Fibroblast of villous mesenchyme (primary cell): ENCODE measurements at regions not wholly inside any gene's neighbourhood (a gene's known extent, or its start where the extent isn't known, plus 50 kb on each side); places are given as distances from the start of the nearest gene placed in this dataset.
"Not testable (repeated sequence)": the region's sequence is repeated elsewhere in the genome, so short reads cannot be mapped to it uniquely, and the experiment has no call there.

ENCODE experiments used
- DNase-seq: peaks from one replicate; pipeline ENCODE4 v3.0.0-alpha.2; 2010; ENCODE audit warnings: low read depth
- H3K4me3 ChIP-seq: 2 replicates; pipeline ENCODE4 v1.5.1; 2011; ENCODE audit warnings: low read depth, mild to moderate bottlenecking, low read length
- TF ChIP-seq, protein P1 (sequence below): IDR thresholded peaks from 2 replicates; pipeline ENCODE4 v1.5.1; 2012; ENCODE audit warnings: low read depth, mild to moderate bottlenecking, low read length; ENCODE audit not compliant: insufficient read depth

DNA sequence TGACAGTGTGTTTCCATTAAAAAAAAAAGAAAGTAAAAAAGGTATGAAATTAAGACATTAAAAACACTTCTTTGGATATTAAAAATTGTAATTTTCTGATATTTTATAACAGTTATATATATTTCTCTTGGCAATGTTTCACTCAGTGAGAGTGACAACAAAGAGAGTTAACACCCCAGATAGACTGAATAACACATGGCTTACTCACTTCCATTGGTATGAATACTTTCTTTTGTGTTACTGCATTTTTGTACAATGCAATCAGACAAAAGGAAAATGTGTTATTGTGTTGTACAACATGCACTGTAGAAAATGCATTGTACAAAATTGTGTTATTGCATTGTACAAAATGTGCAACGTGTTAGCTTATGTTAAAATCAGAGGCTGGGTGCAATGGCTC lies 676.6 kb upstream of the AMELY start:
- DNase-seq, H3K4me3 ChIP-seq: not testable (repeated sequence)

DNA sequence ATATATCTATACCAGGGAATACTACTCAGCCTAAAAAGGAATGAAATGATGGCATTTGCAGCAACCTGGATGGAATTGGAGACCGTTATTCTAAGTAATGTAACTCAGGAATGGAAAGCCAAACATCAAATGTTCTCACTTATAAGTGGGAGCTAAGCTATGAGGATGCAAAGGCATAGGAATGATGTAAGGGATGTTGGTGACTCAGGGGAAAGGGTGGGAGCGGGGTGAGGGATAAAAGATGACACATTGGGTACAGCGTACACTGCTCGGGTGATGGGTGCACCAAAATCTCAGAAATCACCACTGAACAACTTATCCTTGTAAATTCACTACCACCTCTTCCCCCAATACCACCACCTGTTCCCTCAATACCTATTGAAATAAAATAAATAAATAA lies 651.0 kb upstream of the AMELY start:
- DNase-seq: no peak
- TF ChIP-seq, protein P1, sequence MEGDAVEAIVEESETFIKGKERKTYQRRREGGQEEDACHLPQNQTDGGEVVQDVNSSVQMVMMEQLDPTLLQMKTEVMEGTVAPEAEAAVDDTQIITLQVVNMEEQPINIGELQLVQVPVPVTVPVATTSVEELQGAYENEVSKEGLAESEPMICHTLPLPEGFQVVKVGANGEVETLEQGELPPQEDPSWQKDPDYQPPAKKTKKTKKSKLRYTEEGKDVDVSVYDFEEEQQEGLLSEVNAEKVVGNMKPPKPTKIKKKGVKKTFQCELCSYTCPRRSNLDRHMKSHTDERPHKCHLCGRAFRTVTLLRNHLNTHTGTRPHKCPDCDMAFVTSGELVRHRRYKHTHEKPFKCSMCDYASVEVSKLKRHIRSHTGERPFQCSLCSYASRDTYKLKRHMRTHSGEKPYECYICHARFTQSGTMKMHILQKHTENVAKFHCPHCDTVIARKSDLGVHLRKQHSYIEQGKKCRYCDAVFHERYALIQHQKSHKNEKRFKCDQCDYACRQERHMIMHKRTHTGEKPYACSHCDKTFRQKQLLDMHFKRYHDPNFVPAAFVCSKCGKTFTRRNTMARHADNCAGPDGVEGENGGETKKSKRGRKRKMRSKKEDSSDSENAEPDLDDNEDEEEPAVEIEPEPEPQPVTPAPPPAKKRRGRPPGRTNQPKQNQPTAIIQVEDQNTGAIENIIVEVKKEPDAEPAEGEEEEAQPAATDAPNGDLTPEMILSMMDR: no peak
- H3K4me3 ChIP-seq: no peak overlapping the region

DNA sequence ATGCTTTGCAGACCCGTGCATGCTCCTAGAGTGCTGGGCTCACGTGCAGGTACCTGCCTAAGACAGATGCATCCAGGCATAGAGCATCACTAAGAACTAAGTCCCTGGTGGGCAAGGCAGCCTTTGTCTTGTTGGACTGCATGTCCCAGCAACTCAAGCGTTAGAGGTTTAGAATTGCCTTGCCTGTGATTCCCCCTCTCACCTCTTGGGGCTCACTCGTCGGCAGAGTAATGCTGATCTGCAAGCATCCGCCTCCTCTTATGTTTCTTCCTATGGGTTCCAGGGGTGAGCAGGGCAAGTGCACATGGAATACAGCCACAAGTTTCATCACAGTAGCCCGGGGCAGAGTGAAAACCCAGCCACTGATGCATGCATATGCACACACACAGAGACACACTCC lies 646.1 kb upstream of the AMELY start:
- H3K4me3 ChIP-seq: no peak overlapping the region
- DNase-seq: peak; percentile 0
- TF ChIP-seq, protein P1: peak; percentile 34

DNA sequence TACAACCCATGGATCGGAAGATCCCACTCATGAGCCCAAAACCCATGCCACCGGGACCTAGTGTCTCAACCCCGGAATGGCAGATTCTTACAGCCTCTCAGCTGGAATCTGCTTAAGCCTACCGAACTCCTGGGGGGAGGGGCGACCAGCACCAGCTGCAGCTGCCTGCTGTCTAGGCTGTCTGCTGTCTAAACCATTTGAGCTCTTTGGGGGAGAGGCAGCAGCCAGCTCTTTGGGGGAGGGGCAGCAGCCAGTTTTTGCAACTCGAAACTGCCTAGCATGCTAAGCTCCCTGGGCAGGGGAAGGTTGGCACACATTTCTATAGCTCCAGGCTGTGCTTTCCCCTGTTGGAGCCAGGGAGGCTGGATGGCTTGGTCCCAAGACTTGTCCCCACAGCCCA lies 643.5 kb upstream of the AMELY start:
- TF ChIP-seq, protein P1: no peak
- no peak overlapping the region for H3K4me3 ChIP-seq
- DNase-seq: peak; percentile 26

DNA sequence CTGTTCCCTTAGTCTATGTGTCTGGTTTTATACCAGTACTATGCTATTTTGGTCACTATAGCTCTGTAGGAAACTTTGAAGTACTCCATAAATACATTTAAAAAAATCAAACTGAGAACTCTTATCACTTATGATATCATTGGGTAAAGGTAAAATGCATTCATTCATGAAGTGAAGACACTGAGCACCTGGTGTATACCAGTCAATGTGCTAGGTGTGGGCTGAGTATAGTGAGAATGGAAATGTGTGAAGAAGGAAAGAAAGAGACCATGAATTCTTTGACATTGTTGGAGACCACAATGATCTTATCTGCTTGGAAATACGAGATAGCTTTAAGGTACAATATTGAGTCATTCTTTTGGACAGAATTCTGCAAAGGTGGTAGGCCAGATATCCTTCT lies 633.5 kb upstream of the AMELY start:
- H3K4me3 ChIP-seq: no peak overlapping the region
- no peak for DNase-seq
- TF ChIP-seq, protein P1: no peak

DNA sequence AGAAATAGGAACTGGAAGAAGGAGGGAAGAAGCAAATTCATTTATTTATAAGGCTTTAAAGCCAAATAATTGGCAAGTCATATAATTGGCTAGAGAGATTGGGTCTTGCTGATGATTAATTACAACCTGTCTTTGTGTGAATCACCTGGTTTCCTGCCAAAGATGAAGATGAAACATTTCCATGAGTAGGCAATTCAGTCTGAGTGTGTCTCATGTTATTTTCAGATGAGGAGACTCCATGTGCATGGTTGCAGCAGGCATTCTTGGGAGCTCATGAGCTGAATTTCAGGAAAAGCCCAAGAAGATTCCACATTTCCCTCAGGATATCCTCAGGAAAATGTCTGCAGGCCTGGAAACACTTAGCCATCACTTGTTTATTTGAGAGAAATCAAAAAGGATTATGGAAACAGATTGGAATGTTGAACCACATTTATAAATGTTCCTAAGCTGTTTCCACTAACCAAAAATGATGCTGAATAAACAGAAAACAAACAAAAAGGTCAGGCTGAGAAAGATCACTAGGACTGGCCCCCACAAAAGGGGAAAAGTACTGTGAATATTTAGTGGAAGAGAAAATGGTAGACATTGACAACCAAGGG lies 632.7 kb upstream of the AMELY start:
- TF ChIP-seq, protein P1: no peak
- no peak overlapping the region for H3K4me3 ChIP-seq
- peak; percentile 14 for DNase-seq

DNA sequence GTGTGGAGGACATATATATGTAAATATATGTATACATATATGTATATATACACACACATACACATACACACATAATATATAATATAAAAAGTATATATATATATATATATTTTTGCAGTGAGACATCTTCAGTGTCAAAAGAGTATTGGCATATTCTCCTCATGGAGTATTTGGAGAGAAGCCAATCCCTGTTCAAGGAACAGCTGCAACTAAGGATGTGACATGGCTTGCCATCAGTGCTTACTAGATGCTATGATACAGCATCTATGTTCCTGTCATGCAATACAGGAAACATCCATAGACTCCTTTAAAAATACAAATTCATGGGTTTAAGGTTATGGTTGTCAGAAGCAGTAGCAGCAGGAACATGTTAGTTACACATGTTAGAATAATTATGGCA lies 632.0 kb upstream of the AMELY start:
- no peak for DNase-seq
- TF ChIP-seq, protein P1: no peak
- no peak overlapping the region for H3K4me3 ChIP-seq
